Breast epithelium (tissue), 4 donors: ENCODE measurements at regions not wholly inside any gene's neighbourhood (a gene's known extent, or its start where the extent isn't known, plus 50 kb on each side); places are given as distances from the start of the nearest gene placed in this dataset.

Experiments
- DNase-seq, 2 donors: peaks; one replicate each; pipeline ENCODE4 v3.0.0-alpha.2; 2019; ENCODE audit warnings: low spot score in 2 of 2
- H3K27ac ChIP-seq, 2 donors: fragments of 200-600 bp; sonication (generic) in 1 of 2; one replicate each; pipeline ENCODE4 v1.5.1; 2016 to 2019; ENCODE audit warnings: mild to moderate bottlenecking in 1 of 2
- H3K27me3 ChIP-seq, 2 donors: fragments of 200-600 bp; sonication (generic) in 1 of 2; one replicate each; pipeline versions ENCODE4 v1.5.1 to v1.6.0; 2017 to 2019; ENCODE audit warnings: control low read depth in 1 of 2, mild to moderate bottlenecking in 1 of 2
- H3K36me3 ChIP-seq: fragments of 200-600 bp; one replicate; pipeline ENCODE4 v1.5.1; 2019
- H3K4me1 ChIP-seq, 2 donors: fragments of 200-600 bp; sonication (generic); one replicate each; pipeline ENCODE4 v1.5.1; 2016 to 2019; ENCODE audit warnings: control low read depth in 1 of 2
- H3K4me3 ChIP-seq, 3 donors: fragments of 200-600 bp; sonication (generic); 1 replicate in 2 of 3; 2 replicates in 1 of 3; pipeline ENCODE4 v1.5.1; 2016 to 2019; ENCODE audit warnings: mild to moderate bottlenecking in 3 of 3, moderate library complexity in 2 of 3
- H3K9me3 ChIP-seq, 2 donors: fragments of 200-600 bp; sonication (generic) in 1 of 2; one replicate each; pipeline ENCODE4 v1.5.1; 2016 to 2019; ENCODE audit warnings: control low read depth in 1 of 2
- POLR2A ChIP-seq: fragments of 450-650 bp; IDR thresholded peaks from one replicate; pipeline ENCODE4 v1.6.1; 2016; ENCODE audit warnings: antibody characterized with exemption, mild to moderate bottlenecking, moderate library complexity
- POLR2AphosphoS5 ChIP-seq, 3 donors: sonication (generic); formaldehyde crosslinking; IDR thresholded peaks; one replicate each; pipeline ENCODE4 v1.6.1; 2017; ENCODE audit warnings: antibody characterized with exemption in 3 of 3
- intact Hi-C: fragments of 100-400 bp; cut with DNase I; formaldehyde crosslinking; loops from one replicate; pipeline ENCODE4 v1.15.1; 2023; ENCODE audit warnings: low total_unique reads
- TF ChIP-seq, protein P1 (sequence below), 3 donors: fragments of 450-650 bp; IDR thresholded peaks; one replicate each; pipeline ENCODE4 v1.5.1; 2016 to 2017; ENCODE audit warnings: antibody characterized with exemption in 3 of 3, mild to moderate bottlenecking in 3 of 3, moderate library complexity in 3 of 3

DNA sequence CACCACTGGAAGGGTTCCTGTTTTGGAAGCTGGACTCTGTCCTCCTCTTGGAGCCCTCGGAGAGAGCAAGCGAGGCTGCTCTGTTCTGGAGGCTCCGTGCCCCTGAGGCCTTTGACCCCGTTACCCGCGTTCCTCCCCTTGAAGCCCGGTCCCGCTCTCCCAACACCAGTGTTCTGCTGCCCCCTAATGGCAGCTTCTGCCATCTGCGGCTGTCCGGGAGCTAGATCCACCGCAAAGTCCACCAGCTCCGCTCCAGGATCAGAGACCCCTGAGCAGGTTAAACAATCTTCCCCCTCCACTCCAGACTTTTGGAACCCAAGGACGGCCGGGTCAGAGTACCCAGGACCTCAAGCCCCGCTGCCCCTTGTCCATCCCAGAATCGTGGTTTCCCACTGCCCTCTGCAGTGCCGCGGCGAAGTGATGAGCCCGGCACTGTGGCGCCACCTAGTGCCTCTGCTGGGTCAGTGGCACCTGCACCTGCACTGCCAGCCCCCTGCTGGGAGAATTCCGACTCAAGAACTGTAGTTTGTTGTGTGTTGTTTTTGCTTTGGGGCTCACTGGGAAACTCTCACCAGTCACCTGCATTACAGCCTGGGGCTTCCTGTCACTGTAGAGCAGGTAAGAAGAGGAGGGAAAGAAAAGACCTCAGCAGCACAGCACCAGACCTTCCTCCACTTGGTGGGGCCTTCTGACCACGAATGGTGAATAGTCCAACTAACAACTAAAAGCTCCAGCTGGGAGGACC, 63.5 kb upstream of the NFASC start:
- Histone ChIP-seq H3K36me3 (no peaks in the 10 kb centered on the region), H3K4me3 (peak overlapping the region; percentile 24 to 62 (median 49)), H3K4me1 (no peaks in the 10 kb centered on the region), H3K27me3 (no peaks in the 10 kb centered on the region), H3K27ac (no peak overlapping the region), H3K9me3 (no peaks in the 10 kb centered on the region)
- intact Hi-C loops: no loop called here
- DNase-seq: peak; percentile 61 to 70
- no peak for TF ChIP-seq POLR2A
- TF ChIP-seq, protein P1, sequence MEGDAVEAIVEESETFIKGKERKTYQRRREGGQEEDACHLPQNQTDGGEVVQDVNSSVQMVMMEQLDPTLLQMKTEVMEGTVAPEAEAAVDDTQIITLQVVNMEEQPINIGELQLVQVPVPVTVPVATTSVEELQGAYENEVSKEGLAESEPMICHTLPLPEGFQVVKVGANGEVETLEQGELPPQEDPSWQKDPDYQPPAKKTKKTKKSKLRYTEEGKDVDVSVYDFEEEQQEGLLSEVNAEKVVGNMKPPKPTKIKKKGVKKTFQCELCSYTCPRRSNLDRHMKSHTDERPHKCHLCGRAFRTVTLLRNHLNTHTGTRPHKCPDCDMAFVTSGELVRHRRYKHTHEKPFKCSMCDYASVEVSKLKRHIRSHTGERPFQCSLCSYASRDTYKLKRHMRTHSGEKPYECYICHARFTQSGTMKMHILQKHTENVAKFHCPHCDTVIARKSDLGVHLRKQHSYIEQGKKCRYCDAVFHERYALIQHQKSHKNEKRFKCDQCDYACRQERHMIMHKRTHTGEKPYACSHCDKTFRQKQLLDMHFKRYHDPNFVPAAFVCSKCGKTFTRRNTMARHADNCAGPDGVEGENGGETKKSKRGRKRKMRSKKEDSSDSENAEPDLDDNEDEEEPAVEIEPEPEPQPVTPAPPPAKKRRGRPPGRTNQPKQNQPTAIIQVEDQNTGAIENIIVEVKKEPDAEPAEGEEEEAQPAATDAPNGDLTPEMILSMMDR (IDR thresholded peaks at IDR 0.05): peak; percentile 91 to 98 (median 92)
- no peak for TF ChIP-seq POLR2AphosphoS5 (IDR thresholded peaks at IDR 0.05)

DNA sequence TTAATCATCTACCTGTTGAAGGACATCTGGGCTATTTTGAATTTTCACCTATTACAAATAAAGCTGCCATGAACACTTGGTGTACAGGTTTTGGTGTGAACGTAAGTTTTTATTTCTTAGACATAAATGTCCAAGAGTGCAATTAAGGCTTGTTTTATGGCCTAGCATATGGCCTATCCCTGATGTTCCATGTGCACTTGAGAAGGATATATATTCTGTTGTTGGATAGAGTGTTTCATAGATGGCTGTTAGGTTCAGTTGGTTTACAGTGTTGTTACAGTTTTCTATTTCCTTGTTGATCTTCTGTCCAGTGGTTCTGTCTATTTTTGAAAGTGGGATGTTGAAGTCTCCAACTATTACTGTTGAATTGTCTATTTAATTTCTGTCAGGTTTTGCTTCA, 61.2 kb upstream of the NFASC start:
- Histone ChIP-seq H3K9me3 (no peaks in the 10 kb centered on the region), H3K27me3 (no peaks in the 10 kb centered on the region), H3K36me3 (no peaks in the 10 kb centered on the region), H3K27ac (no peak overlapping the region), H3K4me3 (no peak overlapping the region), H3K4me1 (no peaks in the 10 kb centered on the region)
- intact Hi-C loops: no loop called here
- TF ChIP-seq POLR2A (no peak), POLR2AphosphoS5 (IDR thresholded peaks at IDR 0.05) (no peak)
- TF ChIP-seq, protein P1 (IDR thresholded peaks at IDR 0.05): no peak
- DNase-seq: no peak

DNA sequence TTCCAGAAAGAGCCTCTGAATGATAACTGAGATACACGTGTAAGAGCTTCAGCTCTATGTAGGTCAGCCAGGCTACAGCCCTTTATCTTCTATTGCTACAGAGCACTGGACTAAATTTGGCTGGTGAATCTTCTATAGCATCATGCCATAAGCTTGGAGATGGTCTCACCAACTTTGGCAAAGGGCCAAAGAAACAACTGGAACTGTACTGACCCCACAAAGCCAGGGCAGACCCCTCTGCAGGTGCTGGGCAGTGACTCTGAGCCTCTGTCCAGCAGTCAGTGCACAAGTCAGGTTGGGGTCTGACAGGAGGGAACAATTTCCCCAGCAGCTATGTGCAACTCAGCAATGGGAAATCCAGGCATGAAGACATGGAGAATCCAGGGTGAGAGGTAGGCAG, 57.8 kb upstream of the NFASC start:
- Histone ChIP-seq H3K4me3 (no peak overlapping the region), H3K4me1 (no peaks in the 10 kb centered on the region), H3K27ac (no peak overlapping the region), H3K36me3 (no peaks in the 10 kb centered on the region), H3K9me3 (no peaks in the 10 kb centered on the region), H3K27me3 (no peaks in the 10 kb centered on the region)
- TF ChIP-seq, protein P1 (IDR thresholded peaks at IDR 0.05): no peak
- no peak for TF ChIP-seq POLR2AphosphoS5 (IDR thresholded peaks at IDR 0.05)
- no peak for TF ChIP-seq POLR2A
- intact Hi-C loops: no loop called here
- DNase-seq: no peak

DNA sequence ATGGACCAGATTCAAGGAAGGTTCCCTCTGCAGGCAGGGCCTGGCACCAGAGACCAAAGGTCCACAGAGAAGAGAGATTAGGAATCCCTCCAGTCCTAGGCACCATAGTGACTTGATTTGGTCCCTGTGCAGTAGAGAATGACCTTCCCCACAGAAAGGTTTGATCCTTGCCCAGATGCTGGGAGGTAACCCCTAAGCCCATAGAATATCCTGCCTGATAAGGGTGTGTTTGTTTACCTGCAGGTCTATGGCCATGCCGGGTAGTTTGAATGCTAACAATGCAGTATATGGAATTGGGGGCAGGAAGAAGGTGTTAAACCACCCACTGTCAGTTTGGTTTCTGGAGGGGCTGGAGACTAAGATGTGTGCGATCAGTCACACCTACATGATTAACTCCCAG, 57.1 kb upstream of the NFASC start:
- Histone ChIP-seq H3K27ac (no peak overlapping the region), H3K27me3 (no peaks in the 10 kb centered on the region), H3K4me1 (no peaks in the 10 kb centered on the region), H3K9me3 (no peaks in the 10 kb centered on the region), H3K36me3 (no peaks in the 10 kb centered on the region), H3K4me3 (no peak overlapping the region)
- intact Hi-C loops: no loop called here
- no peak for DNase-seq
- TF ChIP-seq POLR2AphosphoS5 (IDR thresholded peaks at IDR 0.05): no peak
- TF ChIP-seq POLR2A: no peak
- TF ChIP-seq, protein P1 (IDR thresholded peaks at IDR 0.05): no peak

DNA sequence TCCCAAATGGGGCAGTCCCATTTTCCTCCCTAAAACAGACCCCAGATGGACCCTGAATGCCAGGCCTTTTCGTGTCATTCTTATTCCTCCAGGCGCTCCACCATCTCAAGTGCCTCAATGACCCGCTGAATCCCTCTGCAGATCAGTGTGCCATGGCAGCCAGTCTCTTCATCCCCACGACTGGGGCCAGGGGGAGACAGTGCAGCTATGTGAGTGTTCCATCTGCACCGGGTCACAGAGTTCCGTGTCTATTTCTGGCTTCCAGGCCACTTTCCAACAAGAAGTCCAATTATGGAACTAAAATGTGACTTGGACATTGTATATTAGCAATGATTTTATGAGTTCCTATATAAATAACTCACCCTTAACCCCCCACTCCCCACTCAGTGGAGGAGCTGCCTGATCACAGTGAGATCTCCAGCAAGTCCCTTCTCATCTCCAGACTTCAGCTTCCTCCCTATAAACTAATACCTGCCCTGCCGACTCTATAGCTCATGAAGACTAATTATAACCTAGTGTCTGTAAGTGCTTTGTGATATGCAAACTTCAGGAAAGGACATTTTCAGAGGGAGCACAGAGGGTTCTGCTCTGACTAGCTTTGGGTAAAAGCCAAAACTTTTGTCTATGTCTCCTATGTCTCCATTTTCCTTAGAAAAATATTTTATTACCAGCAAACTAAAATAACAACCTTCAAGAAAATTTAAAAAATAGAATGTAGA, 56.3 kb upstream of the NFASC start:
- Histone ChIP-seq H3K4me3 (no peak overlapping the region), H3K27ac (no peak overlapping the region), H3K36me3 (no peaks in the 10 kb centered on the region), H3K27me3 (no peaks in the 10 kb centered on the region), H3K9me3 (no peaks in the 10 kb centered on the region), H3K4me1 (no peaks in the 10 kb centered on the region)
- TF ChIP-seq POLR2AphosphoS5 (IDR thresholded peaks at IDR 0.05) (no peak), POLR2A (no peak)
- TF ChIP-seq, protein P1 (IDR thresholded peaks at IDR 0.05): no peak
- DNase-seq: no peak
- intact Hi-C loops: no loop called here
